ENCODE measurements at regions not wholly inside any gene's neighbourhood (a gene's known extent, or its start where the extent isn't known, plus 50 kb on each side); places are given as distances from the start of the nearest gene placed in this dataset.

DNA sequence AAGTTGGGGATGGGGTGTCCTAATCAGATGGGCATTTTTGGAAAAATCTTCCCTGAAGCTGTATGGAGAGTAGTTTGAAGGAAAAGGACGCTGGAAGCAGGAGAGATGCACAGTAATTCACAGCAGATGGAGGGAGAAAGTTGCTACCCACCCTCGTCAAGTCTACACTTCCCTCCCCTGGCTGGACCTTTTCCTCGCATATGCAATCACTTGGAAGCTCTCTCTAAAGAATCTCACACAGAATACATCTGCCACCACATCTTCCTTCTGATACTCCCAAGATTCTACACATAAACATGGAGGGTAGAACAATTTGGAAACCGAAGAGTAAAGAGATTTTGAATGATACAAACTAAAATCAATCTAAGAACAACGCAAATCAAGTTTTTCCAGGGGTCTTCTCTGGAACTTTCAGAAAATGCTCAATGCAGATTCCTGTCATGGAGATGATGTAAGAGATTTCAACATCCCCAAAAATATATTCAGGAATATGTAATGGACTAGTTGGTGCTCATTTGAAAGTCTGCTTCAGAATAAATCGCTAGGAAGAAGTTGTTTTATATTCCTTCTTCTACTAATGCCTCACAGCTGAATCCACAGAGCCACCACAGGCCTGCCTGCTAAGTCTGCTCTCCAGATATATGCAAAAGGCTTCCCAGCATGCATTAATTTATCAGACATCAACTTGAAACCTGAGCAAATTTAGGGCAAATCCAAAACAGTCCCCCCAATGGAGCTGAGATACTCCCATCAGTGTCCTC is 291.5 kb downstream of the LRATD1 start:
- Histone ChIP-seq H3K36me3 (ENCODE audit: control insufficient read depth, low read length) (no peaks in the 10 kb centered on the region), H3K27ac (ENCODE audit: low read depth, low read length) (no peak overlapping the region), H3K9me3 (ENCODE audit: control insufficient read depth, insufficient read depth, low read length) (no peaks in the 10 kb centered on the region), H3K79me2 (ENCODE audit: control insufficient read depth, low read length) (no peaks in the 10 kb centered on the region), H3F3A (ENCODE audit: control insufficient read depth, insufficient read depth) (no peaks in the 10 kb centered on the region), H4K20me1 (ENCODE audit: control insufficient read depth, insufficient read depth, low read depth, low read length) (no peaks in the 10 kb centered on the region), H3K4me2 (ENCODE audit: low read length) (no peak overlapping the region), H3K9me2 (replicated peaks; ENCODE audit: control insufficient read depth, low read length) (no peaks in the 10 kb centered on the region), H3K4me3 (ENCODE audit: low read length) (no peak overlapping the region), H3K4me1 (ENCODE audit: control insufficient read depth, low read length) (no peaks in the 10 kb centered on the region), H3K27me3 (ENCODE audit: control insufficient read depth, low read length) (no peaks in the 10 kb centered on the region)
- TF ChIP-seq EZH2phosphoT487 (IDR thresholded peaks at IDR 0.05; ENCODE audit: borderline replicate concordance, low read length): no peak
- TF ChIP-seq, protein P1, sequence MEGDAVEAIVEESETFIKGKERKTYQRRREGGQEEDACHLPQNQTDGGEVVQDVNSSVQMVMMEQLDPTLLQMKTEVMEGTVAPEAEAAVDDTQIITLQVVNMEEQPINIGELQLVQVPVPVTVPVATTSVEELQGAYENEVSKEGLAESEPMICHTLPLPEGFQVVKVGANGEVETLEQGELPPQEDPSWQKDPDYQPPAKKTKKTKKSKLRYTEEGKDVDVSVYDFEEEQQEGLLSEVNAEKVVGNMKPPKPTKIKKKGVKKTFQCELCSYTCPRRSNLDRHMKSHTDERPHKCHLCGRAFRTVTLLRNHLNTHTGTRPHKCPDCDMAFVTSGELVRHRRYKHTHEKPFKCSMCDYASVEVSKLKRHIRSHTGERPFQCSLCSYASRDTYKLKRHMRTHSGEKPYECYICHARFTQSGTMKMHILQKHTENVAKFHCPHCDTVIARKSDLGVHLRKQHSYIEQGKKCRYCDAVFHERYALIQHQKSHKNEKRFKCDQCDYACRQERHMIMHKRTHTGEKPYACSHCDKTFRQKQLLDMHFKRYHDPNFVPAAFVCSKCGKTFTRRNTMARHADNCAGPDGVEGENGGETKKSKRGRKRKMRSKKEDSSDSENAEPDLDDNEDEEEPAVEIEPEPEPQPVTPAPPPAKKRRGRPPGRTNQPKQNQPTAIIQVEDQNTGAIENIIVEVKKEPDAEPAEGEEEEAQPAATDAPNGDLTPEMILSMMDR (IDR thresholded peaks at IDR 0.05; ENCODE audit: low read depth, low read length, poor library complexity, severe bottlenecking): no peak

DNA sequence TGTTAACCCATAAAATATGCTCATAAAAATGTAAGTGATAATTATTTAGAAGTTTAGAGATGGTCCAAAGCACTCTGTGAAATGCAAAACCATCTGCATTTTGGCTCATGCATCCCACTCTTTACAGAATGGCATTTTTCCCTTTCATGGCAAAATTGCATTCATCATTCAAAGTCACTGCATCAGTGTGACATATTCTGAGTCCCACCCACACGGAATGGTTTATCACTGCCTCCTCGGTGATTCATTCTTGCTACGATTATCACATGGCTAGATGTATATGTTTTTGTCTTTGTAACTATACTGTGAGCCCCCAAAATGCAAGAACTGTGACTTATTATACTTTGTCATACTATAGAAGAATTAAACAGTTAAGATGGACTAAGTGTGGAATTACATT is 293.0 kb downstream of the LRATD1 start:
- Histone ChIP-seq H3F3A (ENCODE audit: control insufficient read depth, insufficient read depth) (no peaks in the 10 kb centered on the region), H3K4me3 (ENCODE audit: low read length) (no peak overlapping the region), H3K9me3 (ENCODE audit: control insufficient read depth, insufficient read depth, low read length) (no peaks in the 10 kb centered on the region), H3K9me2 (replicated peaks; ENCODE audit: control insufficient read depth, low read length) (no peaks in the 10 kb centered on the region), H3K36me3 (ENCODE audit: control insufficient read depth, low read length) (no peaks in the 10 kb centered on the region), H4K20me1 (ENCODE audit: control insufficient read depth, insufficient read depth, low read depth, low read length) (no peaks in the 10 kb centered on the region), H3K79me2 (ENCODE audit: control insufficient read depth, low read length) (no peaks in the 10 kb centered on the region), H3K27me3 (ENCODE audit: control insufficient read depth, low read length) (no peaks in the 10 kb centered on the region), H3K27ac (ENCODE audit: low read depth, low read length) (no peak overlapping the region), H3K4me2 (ENCODE audit: low read length) (no peak overlapping the region), H3K4me1 (ENCODE audit: control insufficient read depth, low read length) (no peaks in the 10 kb centered on the region)
- TF ChIP-seq, protein P1 (IDR thresholded peaks at IDR 0.05; ENCODE audit: low read depth, low read length, poor library complexity, severe bottlenecking): no peak
- TF ChIP-seq EZH2phosphoT487 (IDR thresholded peaks at IDR 0.05; ENCODE audit: borderline replicate concordance, low read length): no peak

DNA sequence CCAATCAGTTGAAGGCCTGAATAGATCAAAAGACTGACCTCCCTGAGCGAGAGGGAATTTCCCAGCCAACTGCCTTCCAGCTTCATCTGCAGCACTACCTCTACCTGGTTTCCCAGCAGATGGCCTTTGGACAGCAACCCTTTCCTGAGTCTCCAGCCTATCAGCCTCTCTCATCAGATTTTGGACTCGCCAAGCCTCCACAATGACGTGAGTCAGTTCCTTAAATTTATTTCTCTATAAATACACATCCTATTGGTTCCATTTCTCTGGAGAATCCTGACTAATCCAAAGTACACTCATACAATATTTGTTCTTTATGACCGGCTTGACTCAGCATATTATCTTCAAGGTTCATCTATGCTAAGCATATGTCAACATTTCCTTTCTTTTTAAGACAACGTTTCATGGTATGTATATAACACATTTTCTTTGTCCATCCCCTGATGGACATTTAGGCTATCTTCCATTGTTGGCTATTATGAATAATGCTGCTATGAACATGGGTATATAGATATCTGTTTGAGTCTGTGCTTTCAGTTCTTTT is 294.6 kb downstream of the LRATD1 start:
- H3K9me3 ChIP-seq (ENCODE audit: control insufficient read depth, insufficient read depth, low read length): no peaks in the 10 kb centered on the region
- TF ChIP-seq, protein P1 (IDR thresholded peaks at IDR 0.05; ENCODE audit: low read depth, low read length, poor library complexity, severe bottlenecking): no peak
- no peak for TF ChIP-seq EZH2phosphoT487 (IDR thresholded peaks at IDR 0.05; ENCODE audit: borderline replicate concordance, low read length)
- H3K4me2 ChIP-seq (ENCODE audit: low read length): no peak overlapping the region
- H3K4me3 ChIP-seq (ENCODE audit: low read length): no peak overlapping the region
- no peaks in the 10 kb centered on the region for H3K36me3 ChIP-seq (ENCODE audit: control insufficient read depth, low read length)
- H3K79me2 ChIP-seq (ENCODE audit: control insufficient read depth, low read length): no peaks in the 10 kb centered on the region
- H3K27ac ChIP-seq (ENCODE audit: low read depth, low read length): no peak overlapping the region
- no peaks in the 10 kb centered on the region for H3K9me2 ChIP-seq (replicated peaks; ENCODE audit: control insufficient read depth, low read length)
- no peaks in the 10 kb centered on the region for H3K27me3 ChIP-seq (ENCODE audit: control insufficient read depth, low read length)
- no peaks in the 10 kb centered on the region for H3F3A ChIP-seq (ENCODE audit: control insufficient read depth, insufficient read depth)
- no peaks in the 10 kb centered on the region for H4K20me1 ChIP-seq (ENCODE audit: control insufficient read depth, insufficient read depth, low read depth, low read length)
- H3K4me1 ChIP-seq (ENCODE audit: control insufficient read depth, low read length): no peaks in the 10 kb centered on the region

Data from DOHH2 (cell line).